ENCODE measurements at regions not wholly inside any gene's neighbourhood (a gene's known extent, or its start where the extent isn't known, plus 50 kb on each side); places are given as distances from the start of the nearest gene placed in this dataset.

DNA sequence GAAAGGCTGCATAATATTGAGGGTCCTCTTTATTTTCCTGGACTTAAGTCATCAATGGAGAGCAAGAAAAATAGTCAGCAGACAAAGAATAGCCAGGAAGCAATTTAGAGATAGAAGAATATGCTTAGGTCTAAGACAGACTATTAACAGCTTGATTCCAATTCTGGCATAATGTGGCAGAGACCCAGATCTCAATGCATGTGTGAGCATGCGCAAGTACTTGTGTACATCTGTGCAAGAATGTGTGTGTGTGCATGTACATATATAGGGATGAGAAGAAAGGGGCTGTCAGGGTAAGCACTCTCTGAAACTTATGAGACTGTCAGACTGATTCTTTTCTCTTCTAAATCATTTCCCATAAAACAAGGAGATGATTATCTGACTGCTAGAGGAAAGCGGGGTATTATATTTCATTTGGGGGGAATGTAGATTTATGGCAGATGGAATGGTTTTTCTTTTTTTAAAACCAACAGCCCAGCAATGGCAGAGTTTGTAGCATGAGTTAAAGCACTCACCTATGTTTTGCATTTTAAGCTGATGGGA, 381.3 kb upstream of the SPRED2 start:
- TF ChIP-seq, protein P1, sequence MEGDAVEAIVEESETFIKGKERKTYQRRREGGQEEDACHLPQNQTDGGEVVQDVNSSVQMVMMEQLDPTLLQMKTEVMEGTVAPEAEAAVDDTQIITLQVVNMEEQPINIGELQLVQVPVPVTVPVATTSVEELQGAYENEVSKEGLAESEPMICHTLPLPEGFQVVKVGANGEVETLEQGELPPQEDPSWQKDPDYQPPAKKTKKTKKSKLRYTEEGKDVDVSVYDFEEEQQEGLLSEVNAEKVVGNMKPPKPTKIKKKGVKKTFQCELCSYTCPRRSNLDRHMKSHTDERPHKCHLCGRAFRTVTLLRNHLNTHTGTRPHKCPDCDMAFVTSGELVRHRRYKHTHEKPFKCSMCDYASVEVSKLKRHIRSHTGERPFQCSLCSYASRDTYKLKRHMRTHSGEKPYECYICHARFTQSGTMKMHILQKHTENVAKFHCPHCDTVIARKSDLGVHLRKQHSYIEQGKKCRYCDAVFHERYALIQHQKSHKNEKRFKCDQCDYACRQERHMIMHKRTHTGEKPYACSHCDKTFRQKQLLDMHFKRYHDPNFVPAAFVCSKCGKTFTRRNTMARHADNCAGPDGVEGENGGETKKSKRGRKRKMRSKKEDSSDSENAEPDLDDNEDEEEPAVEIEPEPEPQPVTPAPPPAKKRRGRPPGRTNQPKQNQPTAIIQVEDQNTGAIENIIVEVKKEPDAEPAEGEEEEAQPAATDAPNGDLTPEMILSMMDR (IDR thresholded peaks at IDR 0.05) = no peak
- TF ChIP-seq POLR2A (IDR thresholded peaks at IDR 0.05) = no peak
- no peak for TF ChIP-seq POLR2AphosphoS5 (IDR thresholded peaks at IDR 0.05)

Measured in suprapubic skin (tissue), 4 donors.